Prostate gland (tissue), 2 donors: ENCODE measurements at regions not wholly inside any gene's neighbourhood (a gene's known extent, or its start where the extent isn't known, plus 50 kb on each side); places are given as distances from the start of the nearest gene placed in this dataset.

Source experiments
- POLR2A ChIP-seq: fragments of 450-650 bp; IDR thresholded peaks from one replicate; pipeline ENCODE4 v1.6.1; 2016; ENCODE audit warnings: antibody characterized with exemption, mild to moderate bottlenecking
- POLR2AphosphoS5 ChIP-seq: sonication (generic); formaldehyde crosslinking; IDR thresholded peaks from one replicate; pipeline ENCODE4 v1.6.1; 2017; ENCODE audit warnings: antibody characterized with exemption
- TF ChIP-seq, protein P1 (sequence below), 4 experiments: fragments of 200-600 bp in 2 of 4; fragments of 450-650 bp in 2 of 4; sonication (generic) in 2 of 4; IDR thresholded peaks; 1 replicate in 3 of 4; 2 replicates in 1 of 4; pipeline ENCODE4 v1.5.1; 2016 to 2019; ENCODE audit warnings: antibody characterized with exemption in 4 of 4, mild to moderate bottlenecking in 2 of 4, moderate library complexity in 2 of 4

DNA sequence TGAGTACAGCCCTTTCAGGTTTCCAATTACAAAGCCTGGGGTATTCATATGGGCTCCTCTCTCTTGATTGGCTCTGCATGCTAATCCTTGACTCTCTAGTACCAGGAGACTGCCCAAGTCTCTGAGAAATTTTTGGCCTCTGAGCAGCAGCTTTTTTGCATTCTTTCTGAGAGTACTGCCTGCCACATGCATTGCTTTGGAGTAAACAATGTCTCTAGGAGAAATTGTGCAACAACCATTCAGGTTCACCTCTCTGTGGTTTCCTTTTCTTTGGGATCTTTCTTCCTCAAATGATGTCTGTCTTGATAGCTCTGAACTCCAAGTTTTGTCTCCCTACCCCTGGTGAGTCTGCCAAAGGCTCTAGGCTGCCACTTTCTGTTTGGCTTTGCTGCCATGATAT is 115.8 kb upstream of the SETBP1 start:
- TF ChIP-seq, protein P1, sequence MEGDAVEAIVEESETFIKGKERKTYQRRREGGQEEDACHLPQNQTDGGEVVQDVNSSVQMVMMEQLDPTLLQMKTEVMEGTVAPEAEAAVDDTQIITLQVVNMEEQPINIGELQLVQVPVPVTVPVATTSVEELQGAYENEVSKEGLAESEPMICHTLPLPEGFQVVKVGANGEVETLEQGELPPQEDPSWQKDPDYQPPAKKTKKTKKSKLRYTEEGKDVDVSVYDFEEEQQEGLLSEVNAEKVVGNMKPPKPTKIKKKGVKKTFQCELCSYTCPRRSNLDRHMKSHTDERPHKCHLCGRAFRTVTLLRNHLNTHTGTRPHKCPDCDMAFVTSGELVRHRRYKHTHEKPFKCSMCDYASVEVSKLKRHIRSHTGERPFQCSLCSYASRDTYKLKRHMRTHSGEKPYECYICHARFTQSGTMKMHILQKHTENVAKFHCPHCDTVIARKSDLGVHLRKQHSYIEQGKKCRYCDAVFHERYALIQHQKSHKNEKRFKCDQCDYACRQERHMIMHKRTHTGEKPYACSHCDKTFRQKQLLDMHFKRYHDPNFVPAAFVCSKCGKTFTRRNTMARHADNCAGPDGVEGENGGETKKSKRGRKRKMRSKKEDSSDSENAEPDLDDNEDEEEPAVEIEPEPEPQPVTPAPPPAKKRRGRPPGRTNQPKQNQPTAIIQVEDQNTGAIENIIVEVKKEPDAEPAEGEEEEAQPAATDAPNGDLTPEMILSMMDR (IDR thresholded peaks at IDR 0.05) = no peak
- no peak for TF ChIP-seq POLR2A
- TF ChIP-seq POLR2AphosphoS5 = peak; percentile 57
